Breast epithelium (tissue), 4 donors: ENCODE measurements at regions not wholly inside any gene's neighbourhood (a gene's known extent, or its start where the extent isn't known, plus 50 kb on each side); places are given as distances from the start of the nearest gene placed in this dataset.

ENCODE experiments used
- DNase-seq, 2 donors: peaks; one replicate each; pipeline ENCODE4 v3.0.0-alpha.2; 2019; ENCODE audit warnings: low spot score in 2 of 2
- H3K27ac ChIP-seq, 2 donors: fragments of 200-600 bp; sonication (generic) in 1 of 2; one replicate each; pipeline ENCODE4 v1.5.1; 2016 to 2019; ENCODE audit warnings: mild to moderate bottlenecking in 1 of 2
- H3K27me3 ChIP-seq, 2 donors: fragments of 200-600 bp; sonication (generic) in 1 of 2; one replicate each; pipeline versions ENCODE4 v1.5.1 to v1.6.0; 2017 to 2019; ENCODE audit warnings: control low read depth in 1 of 2, mild to moderate bottlenecking in 1 of 2
- H3K36me3 ChIP-seq: fragments of 200-600 bp; one replicate; pipeline ENCODE4 v1.5.1; 2019
- H3K4me1 ChIP-seq, 2 donors: fragments of 200-600 bp; sonication (generic); one replicate each; pipeline ENCODE4 v1.5.1; 2016 to 2019; ENCODE audit warnings: control low read depth in 1 of 2
- H3K4me3 ChIP-seq, 3 donors: fragments of 200-600 bp; sonication (generic); 1 replicate in 2 of 3; 2 replicates in 1 of 3; pipeline ENCODE4 v1.5.1; 2016 to 2019; ENCODE audit warnings: mild to moderate bottlenecking in 3 of 3, moderate library complexity in 2 of 3
- H3K9me3 ChIP-seq, 2 donors: fragments of 200-600 bp; sonication (generic) in 1 of 2; one replicate each; pipeline ENCODE4 v1.5.1; 2016 to 2019; ENCODE audit warnings: control low read depth in 1 of 2
- CTCF ChIP-seq, 3 donors: fragments of 450-650 bp; IDR thresholded peaks; one replicate each; pipeline ENCODE4 v1.5.1; 2016 to 2017; ENCODE audit warnings: antibody characterized with exemption in 3 of 3, mild to moderate bottlenecking in 3 of 3, moderate library complexity in 3 of 3
- POLR2A ChIP-seq: fragments of 450-650 bp; IDR thresholded peaks from one replicate; pipeline ENCODE4 v1.6.1; 2016; ENCODE audit warnings: antibody characterized with exemption, mild to moderate bottlenecking, moderate library complexity
- POLR2AphosphoS5 ChIP-seq, 3 donors: sonication (generic); formaldehyde crosslinking; IDR thresholded peaks; one replicate each; pipeline ENCODE4 v1.6.1; 2017; ENCODE audit warnings: antibody characterized with exemption in 3 of 3
- intact Hi-C: fragments of 100-400 bp; cut with DNase I; formaldehyde crosslinking; loops from one replicate; pipeline ENCODE4 v1.15.1; 2023; ENCODE audit warnings: low total_unique reads

GRCh38 chr5:57066924-57067596 is 106.8 kb upstream of the GPBP1 start:
- TF ChIP-seq CTCF (IDR thresholded peaks at IDR 0.05) = no peak
- TF ChIP-seq POLR2A = no peak
- no peak for TF ChIP-seq POLR2AphosphoS5 (IDR thresholded peaks at IDR 0.05)
- Histone ChIP-seq H3K4me3 (no peak overlapping the region), H3K27me3 (no peaks in the 10 kb centered on the region), H3K27ac (no peak overlapping the region), H3K36me3 (no peaks in the 10 kb centered on the region), H3K9me3 (peaks cover 0 to 5% of the 10 kb centered on the region in 2 donors), H3K4me1 (no peaks in the 10 kb centered on the region)
- intact Hi-C loops = no loop called here
- DNase-seq = no peak

DNA sequence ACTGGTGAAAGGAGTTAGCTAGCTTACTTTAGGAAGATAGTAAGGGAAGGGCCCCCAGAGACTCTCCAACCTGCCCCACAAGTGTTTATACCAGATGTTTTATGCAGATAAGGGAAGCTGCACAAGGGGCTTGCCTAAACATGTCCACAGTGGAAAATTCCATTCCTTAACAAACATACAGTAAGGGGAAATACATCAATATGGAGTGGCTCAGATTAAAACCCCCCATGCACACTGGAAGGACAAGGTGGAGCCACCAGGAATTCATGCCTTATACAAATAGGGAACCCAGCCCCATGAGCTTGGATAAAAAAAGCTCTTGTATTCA is 106.3 kb upstream of the GPBP1 start:
- intact Hi-C loops = no loop called here
- no peaks in the 10 kb centered on the region for H3K27me3 ChIP-seq

GRCh38 chr5:57069115-57069835 is 104.6 kb upstream of the GPBP1 start:
- Histone ChIP-seq H3K4me1 (no peaks in the 10 kb centered on the region), H3K27me3 (no peaks in the 10 kb centered on the region), H3K27ac (no peak overlapping the region), H3K36me3 (no peaks in the 10 kb centered on the region), H3K4me3 (no peak overlapping the region), H3K9me3 (peaks cover 0 to 5% of the 10 kb centered on the region in 2 donors)
- intact Hi-C loops = no loop called here
- no peak for TF ChIP-seq POLR2A
- TF ChIP-seq POLR2AphosphoS5 (IDR thresholded peaks at IDR 0.05) = no peak
- TF ChIP-seq CTCF (IDR thresholded peaks at IDR 0.05) = no peak
- no peak for DNase-seq

More for the DNA sequence above, 106.3 kb upstream of the GPBP1 start:
- DNase-seq = no peak
- H3K27ac ChIP-seq = no peak overlapping the region
- H3K9me3 ChIP-seq = peaks cover 0 to 5% of the 10 kb centered on the region in 2 donors
- TF ChIP-seq CTCF (IDR thresholded peaks at IDR 0.05) (no peak), POLR2A (no peak), POLR2AphosphoS5 (IDR thresholded peaks at IDR 0.05) (no peak)
- no peak overlapping the region for H3K4me3 ChIP-seq
- H3K4me1 ChIP-seq = no peaks in the 10 kb centered on the region
- H3K36me3 ChIP-seq = no peaks in the 10 kb centered on the region

GRCh38 chr5:57072218-57072892 is 101.5 kb upstream of the GPBP1 start:
- no peak for TF ChIP-seq POLR2A
- TF ChIP-seq POLR2AphosphoS5 (IDR thresholded peaks at IDR 0.05) = no peak
- no peak for TF ChIP-seq CTCF (IDR thresholded peaks at IDR 0.05)
- H3K36me3 ChIP-seq = no peaks in the 10 kb centered on the region

More at GRCh38 chr5:57072218-57072892, 101.5 kb upstream of the GPBP1 start:
- no peak overlapping the region for H3K4me3 ChIP-seq
- intact Hi-C loops = no loop called here
- H3K4me1 ChIP-seq = no peaks in the 10 kb centered on the region
- H3K27ac ChIP-seq = no peak overlapping the region
- H3K9me3 ChIP-seq = peaks cover 0 to 5% of the 10 kb centered on the region in 2 donors
- no peak for DNase-seq
- no peaks in the 10 kb centered on the region for H3K27me3 ChIP-seq
